COR-L47 (cell line): ENCODE measurements at regions not wholly inside any gene's neighbourhood (a gene's known extent, or its start where the extent isn't known, plus 50 kb on each side); places are given as distances from the start of the nearest gene placed in this dataset.

Experiments used
- DNase-seq: peaks from one replicate; lab custom pipeline; 2025; lab: John Stamatoyannopoulos, UW

GRCh38 chr1:223486932-223487886 lies 94.0 kb downstream of the CCDC185 start:
- no peak for DNase-seq

DNA sequence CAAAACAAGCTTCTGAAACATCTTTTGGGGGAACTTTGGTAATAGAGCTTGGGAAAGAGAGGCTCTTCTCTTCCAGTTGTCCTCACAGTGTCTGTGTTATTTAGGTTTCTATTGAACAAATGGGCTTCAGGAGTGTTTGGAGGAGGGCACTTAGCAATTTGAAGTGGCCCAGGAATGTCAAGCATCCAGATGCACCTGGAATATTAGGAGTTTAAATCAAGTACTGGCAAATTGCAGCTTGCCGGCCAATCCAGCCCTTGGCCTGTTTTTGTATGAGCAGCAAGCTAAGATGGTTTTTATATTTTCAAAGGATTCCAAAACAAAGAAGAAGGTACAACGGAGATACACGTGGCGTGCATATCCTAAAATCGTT lies 94.7 kb downstream of the CCDC185 start:
- DNase-seq = no peak

DNA sequence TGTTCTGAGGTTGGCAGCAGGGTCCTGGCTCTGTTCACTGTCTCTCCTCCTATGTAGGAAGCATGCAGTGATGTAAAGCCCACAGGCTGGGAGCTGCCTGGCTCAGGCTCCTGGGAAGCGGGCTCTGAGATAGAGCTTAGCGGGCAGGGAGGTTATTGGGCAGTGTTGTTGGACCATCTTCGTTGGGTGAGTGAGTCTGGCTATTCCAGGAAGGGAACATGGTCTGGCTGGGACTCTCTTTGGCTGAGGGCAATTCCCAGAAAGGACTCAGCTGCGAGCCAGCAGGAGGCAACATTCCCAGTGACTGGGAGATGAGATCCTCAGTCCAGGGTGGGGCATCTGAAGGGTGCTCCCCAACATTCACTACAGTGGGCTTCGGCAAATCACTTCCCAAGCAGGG lies 96.2 kb downstream of the CCDC185 start:
- no peak for DNase-seq

GRCh38 chr1:223490256-223490655 lies 97.0 kb downstream of the CCDC185 start:
- no peak for DNase-seq
